IMR-90 (cell line): ENCODE measurements at regions not wholly inside any gene's neighbourhood (a gene's known extent, or its start where the extent isn't known, plus 50 kb on each side); places are given as distances from the start of the nearest gene placed in this dataset.

Experiments used
- ATAC-seq: fragments of 200-7000 bp; cut with Tn5 transposase; 2 replicates; pipeline ENCODE4 v1.9.1; 2020; ENCODE audit warnings: low read depth, mild to moderate bottlenecking, moderate library complexity
- BruUV-seq: library from RNA; stranded (reverse); fragments of 400-500 nt; replicated peaks from 2 replicates; lab custom pipeline; 2021; lab: Mats Ljungman, UMichigan
- CTCF ChIA-PET: fragments of 300-600 bp; formaldehyde crosslinking; extraction: SDS; loops from one replicate; lab custom pipeline; 2021; ENCODE audit warnings: antibody characterized with exemption; lab: Yijun Ruan, JAX
- POLR2A ChIA-PET: fragments of 300-600 bp; sonication (Branson Sonifier 250); formaldehyde crosslinking; loops from one replicate; lab custom pipeline; 2022; ENCODE audit warnings: antibody characterized with exemption; ENCODE audit not compliant: unreplicated experiment; lab: Charles Lee
- DNase-seq: peaks from one replicate; pipeline ENCODE4 v3.0.0; 2013
- H2AFZ ChIP-seq: replicated peaks from 2 replicates; pipeline ENCODE3; 2013; ENCODE audit warnings: low read length, mild to moderate bottlenecking; ENCODE audit not compliant: poor library complexity
- H2AK5ac ChIP-seq: 2 replicates; pipeline ENCODE4 v1.6.1; 2013; ENCODE audit warnings: low read depth, low read length, inconsistent platforms
- H2AK9ac ChIP-seq: replicated peaks from 2 replicates; pipeline ENCODE3; 2013; ENCODE audit warnings: mild to moderate bottlenecking, low read depth, low read length, moderate library complexity; ENCODE audit not compliant: poor library complexity
- H2BK120ac ChIP-seq: 2 replicates; pipeline ENCODE4 v1.6.1; 2013; ENCODE audit warnings: low read depth, low read length, inconsistent platforms
- H2BK15ac ChIP-seq: 3 replicates; pipeline ENCODE4 v1.6.1; 2013; ENCODE audit warnings: low read depth, low read length, inconsistent platforms
- H2BK20ac ChIP-seq: 2 replicates; pipeline ENCODE4 v1.6.1; 2013; ENCODE audit warnings: low read depth, mild to moderate bottlenecking, inconsistent platforms, low read length, moderate library complexity
- H2BK5ac ChIP-seq: 2 replicates; pipeline ENCODE4 v1.6.1; 2013; ENCODE audit warnings: mild to moderate bottlenecking, low read depth, low read length, inconsistent platforms; ENCODE audit not compliant: poor library complexity, severe bottlenecking
- H3K14ac ChIP-seq: replicated peaks from 2 replicates; pipeline ENCODE4 v1.6.1; 2013; ENCODE audit warnings: low read depth, low read length, inconsistent platforms
- H3K18ac ChIP-seq: 2 replicates; pipeline ENCODE4 v1.6.1; 2013; ENCODE audit warnings: low read depth, low read length, control low read depth
- H3K23ac ChIP-seq: 2 replicates; pipeline ENCODE4 v1.6.1; 2013; ENCODE audit warnings: low read depth, low read length, inconsistent platforms
- H3K27ac ChIP-seq: 2 replicates; pipeline ENCODE4 v1.5.1; 2013; ENCODE audit warnings: mild to moderate bottlenecking, control low read depth, low read length; ENCODE audit not compliant: insufficient read depth
- H3K27me3 ChIP-seq: 2 replicates; pipeline ENCODE4 v1.6.1; 2013; ENCODE audit warnings: low read length; ENCODE audit not compliant: control insufficient read depth, insufficient read depth
- H3K36me3 ChIP-seq: 2 replicates; pipeline ENCODE4 v1.6.1; 2013; ENCODE audit warnings: low read length, mixed read lengths; ENCODE audit not compliant: control insufficient read depth, insufficient read depth
- H3K4ac ChIP-seq: 2 replicates; pipeline ENCODE4 v1.6.1; 2013; ENCODE audit warnings: low read depth, low read length, inconsistent platforms
- H3K4me1 ChIP-seq: 2 replicates; pipeline ENCODE4 v1.6.1; 2013; ENCODE audit warnings: low read length, mixed read lengths; ENCODE audit not compliant: control insufficient read depth, insufficient read depth
- H3K4me2 ChIP-seq: 2 replicates; pipeline ENCODE4 v1.6.1; 2013; ENCODE audit warnings: low read depth, mild to moderate bottlenecking, control low read depth, low read length, moderate library complexity
- H3K4me3 ChIP-seq: 2 replicates; pipeline ENCODE4 v1.5.1; 2013; ENCODE audit warnings: low read depth, mild to moderate bottlenecking, control low read depth, low read length, moderate library complexity; ENCODE audit not compliant: insufficient read depth
- H3K56ac ChIP-seq: 2 replicates; pipeline ENCODE4 v1.6.1; 2013; ENCODE audit warnings: low read length, inconsistent platforms; ENCODE audit not compliant: insufficient read depth; ENCODE audit errors: extremely low read depth
- H3K79me1 ChIP-seq, 2 experiments: 2 replicates each; pipeline ENCODE4 v1.6.1; 2013; ENCODE audit warnings: low read length in 2 of 2, inconsistent platforms in 1 of 2, low read depth in 1 of 2
- H3K9ac ChIP-seq: 2 replicates; pipeline ENCODE4 v1.6.1; 2013; ENCODE audit warnings: low read depth, low read length, control low read depth
- H3K9me1 ChIP-seq: 2 replicates; pipeline ENCODE4 v1.6.1; 2013; ENCODE audit warnings: low read length, inconsistent platforms; ENCODE audit not compliant: insufficient read depth
- H3K9me3 ChIP-seq: 2 replicates; pipeline ENCODE4 v1.6.1; 2013; ENCODE audit warnings: low read length; ENCODE audit not compliant: control insufficient read depth, insufficient read depth
- H4K20me1 ChIP-seq: 2 replicates; pipeline ENCODE4 v1.6.1; 2013; ENCODE audit warnings: low read length, inconsistent platforms; ENCODE audit not compliant: insufficient read depth
- H4K5ac ChIP-seq: 2 replicates; pipeline ENCODE4 v1.6.1; 2013; ENCODE audit warnings: mild to moderate bottlenecking, low read depth, low read length, control low read depth
- H4K8ac ChIP-seq, 2 experiments: 2 replicates each; pipeline ENCODE4 v1.6.1; 2013; ENCODE audit warnings: low read depth in 2 of 2, low read length in 2 of 2, control low read depth in 1 of 2, inconsistent platforms in 1 of 2
- H4K91ac ChIP-seq: 2 replicates; pipeline ENCODE4 v1.6.1; 2013; ENCODE audit warnings: low read depth, low read length, inconsistent platforms; ENCODE audit not compliant: insufficient read depth
- BHLHE40 ChIP-seq: fragments of 150-350 bp; IDR thresholded peaks from 2 replicates; pipeline ENCODE4 v1.6.1; 2016; ENCODE audit warnings: mild to moderate bottlenecking, low read depth, low read length
- ELK1 ChIP-seq: fragments of 150-350 bp; IDR thresholded peaks from 2 replicates; pipeline ENCODE4 v1.6.1; 2016; ENCODE audit warnings: low read depth, mild to moderate bottlenecking, low read length, moderate library complexity, borderline replicate concordance
- FOS ChIP-seq: fragments of 150-350 bp; IDR thresholded peaks from 2 replicates; pipeline ENCODE4 v1.6.1; 2016; ENCODE audit warnings: low read depth, low read length
- MXI1 ChIP-seq: IDR thresholded peaks from 2 replicates; pipeline ENCODE4 v1.6.1; 2012; ENCODE audit warnings: low read depth, mild to moderate bottlenecking, low read length, moderate library complexity, borderline replicate concordance
- NFE2L2 ChIP-seq: fragments of 150-350 bp; IDR thresholded peaks from 2 replicates; pipeline ENCODE4 v1.6.1; 2016; ENCODE audit warnings: low read depth, mild to moderate bottlenecking, low read length
- RCOR1 ChIP-seq: IDR thresholded peaks from 2 replicates; pipeline ENCODE4 v1.6.1; 2012; ENCODE audit warnings: mild to moderate bottlenecking, low read length, improper control_type of control experiment; ENCODE audit not compliant: insufficient replicate concordance
- RFX5 ChIP-seq: IDR thresholded peaks from 2 replicates; pipeline ENCODE4 v1.8.0; 2012; ENCODE audit warnings: low read depth, mild to moderate bottlenecking, low read length, moderate library complexity
- SMC3 ChIP-seq: fragments of 150-350 bp; IDR thresholded peaks from 2 replicates; pipeline ENCODE4 v1.6.1; 2016; ENCODE audit warnings: low read depth, mild to moderate bottlenecking, antibody characterized with exemption, low read length, moderate library complexity
- whole genome bisulfite sequencing, 2 experiments: methylation state at CpG; one replicate each; pipeline versions ENCODE4 v1.1.5 to v1.1.7; 2013; ENCODE audit warnings: missing lambda C conversion rate in 2 of 2; ENCODE audit not compliant: insufficient read length in 1 of 2; ENCODE audit errors: extremely low coverage in 2 of 2; 5-methylcytosine and 5-hydroxymethylcytosine counted together
- dilution Hi-C: fragments of 300-500 bp; cut with HindIII; formaldehyde crosslinking; loops from one replicate; pipeline ENCODE4 v1.14.3; 2018; ENCODE audit warnings: low sequenced_read_pairs; ENCODE audit not compliant: unreplicated experiment
- in situ Hi-C: fragments of 300-500 bp; cut with MboI; formaldehyde crosslinking; loops from 3 replicates; pipeline ENCODE4 v1.14.3; 2019; ENCODE audit warnings: low sequenced_read_pairs, inconsistent platforms, mixed read lengths
- intact Hi-C: fragments of 100-400 bp; cut with micrococcal nuclease; formaldehyde crosslinking; loops from 2 replicates; pipeline ENCODE4 v1.10.0; 2022

GRCh38 chr1:209029737-209030136 is 553.8 kb upstream of the CAMK1G start:
- ChIA-PET POLR2A (no interaction called here), CTCF (no interaction called here)
- dilution Hi-C loops: no loop called here
- no peak overlapping the region for H3K18ac ChIP-seq
- no peak overlapping the region for H4K8ac ChIP-seq
- no peak overlapping the region for H3K4ac ChIP-seq
- in situ Hi-C loops: no loop called here
- ATAC-seq (no peak), DNase-seq (no peak)
- no peak overlapping the region for H3K9ac ChIP-seq
- H3K27me3 ChIP-seq: no peaks in the 10 kb centered on the region
- H2AFZ ChIP-seq: no peak overlapping the region
- H3K36me3 ChIP-seq: no peaks in the 10 kb centered on the region
- no peak overlapping the region for H4K5ac ChIP-seq
- no peak overlapping the region for H2BK15ac ChIP-seq
- H3K27ac ChIP-seq: no peak overlapping the region
- no TSS peak for BruUV-seq
- no peak overlapping the region for H2AK9ac ChIP-seq
- no peak overlapping the region for H4K91ac ChIP-seq
- H3K79me1 ChIP-seq: no peaks in the 10 kb centered on the region
- H3K23ac ChIP-seq: no peak overlapping the region
- H3K14ac ChIP-seq: no peak overlapping the region
- 60% methylated on average over 1 of the region's 1 CpG; no CpG with 5 or more reads in 1 of the 2 experiments for WGBS, 2 experiments
- H2BK120ac ChIP-seq: no peak overlapping the region
- H3K4me2 ChIP-seq: no peak overlapping the region
- H2AK5ac ChIP-seq: no peak overlapping the region
- peaks cover 5% of the 10 kb centered on the region for H3K9me3 ChIP-seq
- H3K9me1 ChIP-seq: no peaks in the 10 kb centered on the region
- no peak overlapping the region for H3K4me3 ChIP-seq
- no peak overlapping the region for H2BK20ac ChIP-seq
- H3K4me1 ChIP-seq: no peaks in the 10 kb centered on the region
- intact Hi-C loops: no loop called here
- no peaks in the 10 kb centered on the region for H4K20me1 ChIP-seq
- no peak overlapping the region for H3K56ac ChIP-seq
- no peak overlapping the region for H2BK5ac ChIP-seq
- no peak for TF ChIP-seq SMC3
- TF ChIP-seq ELK1: no peak
- no peak for TF ChIP-seq NFE2L2
- no peak for TF ChIP-seq RFX5
- no peak for TF ChIP-seq BHLHE40
- TF ChIP-seq RCOR1: no peak
- no peak for TF ChIP-seq FOS
- TF ChIP-seq MXI1: no peak
